Neural progenitor cell (in vitro differentiated cells): ENCODE measurements at regions not wholly inside any gene's neighbourhood (a gene's known extent, or its start where the extent isn't known, plus 50 kb on each side); places are given as distances from the start of the nearest gene placed in this dataset.

Experiments
- EZH2 ChIP-seq: fragments of 200-600 bp; sonication (generic); IDR thresholded peaks from 2 replicates; pipeline ENCODE4 v1.6.1; 2017; ENCODE audit warnings: antibody characterized with exemption, mild to moderate bottlenecking, moderate library complexity
- EZH2phosphoT487 ChIP-seq: fragments of 200-600 bp; sonication (generic); IDR thresholded peaks from 2 replicates; pipeline ENCODE4 v1.6.1; 2017; ENCODE audit warnings: antibody characterized with exemption
- TF ChIP-seq, protein P1 (sequence below): fragments of 200-600 bp; sonication (generic); IDR thresholded peaks from 2 replicates; pipeline ENCODE4 v1.5.1; 2017; ENCODE audit warnings: antibody characterized with exemption, mild to moderate bottlenecking

DNA sequence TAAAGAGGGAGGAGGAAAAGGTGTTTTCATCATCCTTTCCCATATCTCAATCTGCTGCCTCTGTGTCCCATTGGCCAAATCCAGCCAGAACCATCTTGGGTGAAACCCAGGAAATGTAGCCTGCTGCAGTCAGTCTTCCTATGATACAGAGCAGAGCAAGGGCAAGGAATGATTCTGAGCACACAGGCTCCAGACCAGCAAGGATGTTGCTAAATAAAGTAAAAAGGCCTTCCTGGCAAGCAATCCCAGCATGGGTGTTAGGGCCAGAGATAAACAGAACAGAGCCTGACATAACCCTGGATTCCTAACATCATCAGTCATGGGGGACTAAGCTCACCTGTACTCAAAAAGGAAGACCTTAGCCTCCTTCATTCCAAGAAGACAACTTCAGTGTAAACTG lies 90.7 kb upstream of the AGTR1 start:
- TF ChIP-seq EZH2: no peak
- TF ChIP-seq, protein P1, sequence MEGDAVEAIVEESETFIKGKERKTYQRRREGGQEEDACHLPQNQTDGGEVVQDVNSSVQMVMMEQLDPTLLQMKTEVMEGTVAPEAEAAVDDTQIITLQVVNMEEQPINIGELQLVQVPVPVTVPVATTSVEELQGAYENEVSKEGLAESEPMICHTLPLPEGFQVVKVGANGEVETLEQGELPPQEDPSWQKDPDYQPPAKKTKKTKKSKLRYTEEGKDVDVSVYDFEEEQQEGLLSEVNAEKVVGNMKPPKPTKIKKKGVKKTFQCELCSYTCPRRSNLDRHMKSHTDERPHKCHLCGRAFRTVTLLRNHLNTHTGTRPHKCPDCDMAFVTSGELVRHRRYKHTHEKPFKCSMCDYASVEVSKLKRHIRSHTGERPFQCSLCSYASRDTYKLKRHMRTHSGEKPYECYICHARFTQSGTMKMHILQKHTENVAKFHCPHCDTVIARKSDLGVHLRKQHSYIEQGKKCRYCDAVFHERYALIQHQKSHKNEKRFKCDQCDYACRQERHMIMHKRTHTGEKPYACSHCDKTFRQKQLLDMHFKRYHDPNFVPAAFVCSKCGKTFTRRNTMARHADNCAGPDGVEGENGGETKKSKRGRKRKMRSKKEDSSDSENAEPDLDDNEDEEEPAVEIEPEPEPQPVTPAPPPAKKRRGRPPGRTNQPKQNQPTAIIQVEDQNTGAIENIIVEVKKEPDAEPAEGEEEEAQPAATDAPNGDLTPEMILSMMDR: no peak
- no peak for TF ChIP-seq EZH2phosphoT487
